ENCODE measurements at regions not wholly inside any gene's neighbourhood (a gene's known extent, or its start where the extent isn't known, plus 50 kb on each side); places are given as distances from the start of the nearest gene placed in this dataset.

DNA sequence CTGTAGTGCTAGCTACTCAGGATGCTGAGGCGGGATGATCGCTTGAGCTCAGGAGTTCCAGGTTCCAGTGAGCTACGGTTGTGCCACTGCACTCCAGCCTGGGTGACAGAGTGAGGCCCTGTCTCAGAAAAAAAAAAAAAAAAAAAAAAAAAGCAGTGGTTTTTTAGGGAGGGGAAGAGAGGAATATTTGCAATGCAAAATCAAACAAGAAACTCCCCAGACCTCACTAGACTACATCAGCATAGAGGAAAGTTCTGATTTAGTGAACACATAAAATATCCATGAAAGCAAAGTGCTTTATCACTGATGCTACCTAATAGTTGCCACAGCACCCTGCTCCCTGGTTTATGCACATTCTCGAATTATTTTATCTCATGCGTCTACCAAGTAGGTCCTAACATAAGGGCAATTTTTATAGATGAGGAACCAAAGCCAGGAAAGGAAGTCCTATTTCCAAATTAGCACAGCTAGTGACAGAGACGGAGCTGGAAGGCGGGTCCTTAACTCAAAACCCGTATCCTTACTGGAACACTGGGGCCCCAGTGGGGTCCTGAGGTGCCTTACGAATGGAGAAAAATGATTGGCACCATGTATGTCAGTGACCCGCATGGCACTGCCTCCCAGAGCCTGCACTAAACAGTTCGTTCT, 50.7 kb upstream of the GPR157 start:
- DNase-seq (ENCODE audit: low spot score): no peak

DNA sequence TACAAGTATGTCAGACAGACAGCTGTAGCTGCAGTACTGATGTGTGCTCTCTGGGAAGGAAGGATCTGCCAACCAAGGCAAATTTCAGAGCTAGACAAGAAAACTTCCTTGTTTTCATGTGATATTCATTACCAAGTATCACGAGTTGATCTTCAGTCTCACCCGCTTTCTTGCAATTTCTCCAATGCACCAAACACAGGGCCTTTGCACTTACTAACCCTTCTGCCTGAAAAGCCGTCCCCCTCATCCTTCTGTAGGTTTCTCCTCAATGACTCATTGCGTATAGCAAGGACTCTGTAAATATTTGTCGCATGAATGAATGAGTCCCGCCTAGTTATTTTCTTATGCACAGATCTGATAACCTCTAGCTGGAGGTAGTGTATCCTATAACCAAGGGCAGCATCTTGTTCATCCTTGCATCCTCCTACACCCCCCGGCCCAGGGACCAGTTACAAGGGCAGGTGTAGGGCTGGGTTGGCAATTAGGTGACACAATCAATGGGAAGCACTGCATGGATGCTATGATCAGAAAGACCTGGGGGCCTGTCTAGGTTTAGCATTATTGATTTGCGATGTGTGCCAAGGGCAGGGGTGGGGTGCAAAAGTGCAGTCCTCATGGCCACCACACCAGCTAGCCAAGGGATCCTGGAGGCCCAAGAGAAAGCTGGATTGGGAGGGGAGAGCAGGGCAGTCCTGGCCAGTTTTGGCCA, 51.4 kb upstream of the GPR157 start:
- no peak for DNase-seq (ENCODE audit: low spot score)

DNA sequence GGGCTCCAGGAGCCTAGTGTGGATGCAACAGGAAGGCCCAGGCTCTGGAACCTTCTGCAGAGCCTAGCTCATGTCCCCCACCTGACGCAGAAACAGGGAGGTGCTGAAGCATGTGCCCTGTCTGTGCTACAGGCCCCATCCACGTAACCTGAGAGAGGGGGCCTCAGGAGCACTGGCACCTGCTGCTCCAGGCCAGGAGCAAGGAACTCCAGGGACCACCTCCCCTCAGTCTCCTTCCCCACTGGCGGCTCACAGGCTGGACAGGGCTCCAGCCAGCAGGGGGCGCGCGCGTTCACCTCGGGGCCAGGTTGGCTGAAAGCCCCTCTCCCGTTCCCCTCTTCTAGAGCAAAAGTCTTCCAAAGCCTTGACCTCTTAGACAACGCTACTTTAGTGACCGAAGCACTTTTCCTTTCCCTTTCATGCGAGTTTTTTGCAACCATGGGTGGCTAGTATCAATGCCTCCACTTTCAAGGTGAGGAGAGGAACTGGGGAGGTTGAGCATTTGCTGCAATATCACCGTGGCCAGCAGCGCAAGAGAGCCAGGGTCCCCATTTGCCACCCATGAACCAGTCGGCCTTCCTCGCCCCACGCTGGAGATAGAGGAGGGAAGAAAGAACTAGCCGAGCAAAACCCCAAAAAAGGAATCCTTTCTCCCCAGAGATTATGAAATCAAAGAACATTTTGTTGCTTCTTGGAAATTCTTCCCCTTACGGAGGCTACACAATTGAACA, 52.4 kb upstream of the GPR157 start:
- DNase-seq (ENCODE audit: low spot score): peak; percentile 64

DNA sequence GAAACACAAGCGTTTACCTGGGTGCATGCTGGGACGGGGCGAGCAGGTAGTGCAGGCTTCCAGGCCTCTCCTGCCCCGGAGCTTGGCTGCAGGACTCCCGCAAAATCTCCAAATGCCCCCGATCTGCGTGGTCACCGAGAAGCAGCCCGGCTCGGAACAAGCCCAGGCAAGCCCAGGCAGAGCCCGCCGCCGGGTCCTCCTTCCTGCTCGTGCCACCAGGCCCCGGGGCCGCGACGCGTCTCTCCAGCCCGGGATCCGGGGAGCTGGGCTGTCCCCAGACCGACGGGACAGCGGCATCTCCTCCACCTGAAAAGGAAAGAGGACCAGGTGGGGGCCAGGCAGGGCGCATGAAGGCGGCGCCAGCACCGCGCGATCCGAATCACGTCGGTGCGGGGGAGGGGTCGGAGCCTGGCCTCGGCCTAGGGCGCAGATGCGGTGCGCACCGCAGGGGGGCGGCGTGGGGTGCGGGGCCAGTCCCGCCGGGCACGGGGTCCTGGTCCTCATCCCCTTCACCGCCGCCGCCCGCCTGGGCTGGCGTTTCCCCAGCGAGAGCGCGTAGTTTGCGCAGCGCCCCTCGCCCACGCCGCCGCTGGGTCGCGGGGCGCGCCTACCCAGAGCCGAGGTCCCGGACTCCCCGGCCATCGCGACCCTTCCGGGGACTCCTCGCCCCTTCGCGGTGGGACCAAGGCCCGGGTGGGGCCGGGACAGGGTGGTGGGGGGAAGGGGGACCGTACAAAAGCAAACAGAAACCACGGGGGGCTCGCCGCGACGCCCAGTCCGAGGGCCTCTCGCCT, 52.4 kb upstream of the H6PD start:
- DNase-seq (ENCODE audit: low spot score): peak; percentile 7

DNA sequence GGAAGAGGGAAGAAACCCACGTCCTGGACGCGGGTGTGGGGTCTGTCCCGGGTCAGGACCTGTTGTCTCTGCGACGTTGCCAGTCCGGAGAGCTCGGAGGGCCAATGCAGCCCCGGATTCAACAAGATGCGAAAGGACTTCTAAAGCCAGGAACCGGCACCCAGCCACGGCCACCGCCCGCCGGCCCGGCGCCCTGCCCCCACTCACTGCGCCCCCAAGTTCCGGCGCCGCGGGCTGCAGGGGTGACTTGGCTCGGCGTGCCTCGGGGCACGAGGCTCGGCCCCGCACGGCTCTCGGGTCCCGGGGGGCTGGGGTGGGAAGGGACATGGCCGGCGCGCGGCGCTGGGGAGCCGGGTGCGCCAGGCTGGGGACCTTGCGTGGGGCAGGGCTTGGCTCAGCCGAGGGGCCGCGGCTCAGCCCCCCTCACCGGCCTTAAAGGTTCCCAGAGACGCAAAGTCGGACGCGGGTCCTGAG, 51.8 kb upstream of the H6PD start:
- no peak for DNase-seq (ENCODE audit: low spot score)

DNA sequence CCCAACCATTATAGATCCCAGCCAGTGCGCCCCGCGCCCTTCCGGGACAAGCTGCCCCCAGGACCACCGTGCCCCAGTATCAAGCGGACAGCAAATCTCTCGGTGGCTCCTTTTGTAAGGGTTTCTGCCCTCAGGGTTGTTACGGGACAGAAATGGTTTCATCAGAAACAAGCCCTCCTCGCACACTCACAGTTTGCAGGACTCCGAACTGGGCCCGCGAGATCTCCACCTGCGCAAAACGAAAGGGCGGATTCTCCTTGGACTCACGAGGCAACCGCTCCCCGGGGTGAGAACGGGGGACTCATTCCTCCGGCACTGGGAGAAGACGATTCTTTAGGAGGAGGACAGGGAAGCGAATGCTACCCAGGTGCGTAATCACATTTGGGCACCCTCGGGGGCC, 51.1 kb upstream of the H6PD start:
- DNase-seq (ENCODE audit: low spot score): no peak

DNA sequence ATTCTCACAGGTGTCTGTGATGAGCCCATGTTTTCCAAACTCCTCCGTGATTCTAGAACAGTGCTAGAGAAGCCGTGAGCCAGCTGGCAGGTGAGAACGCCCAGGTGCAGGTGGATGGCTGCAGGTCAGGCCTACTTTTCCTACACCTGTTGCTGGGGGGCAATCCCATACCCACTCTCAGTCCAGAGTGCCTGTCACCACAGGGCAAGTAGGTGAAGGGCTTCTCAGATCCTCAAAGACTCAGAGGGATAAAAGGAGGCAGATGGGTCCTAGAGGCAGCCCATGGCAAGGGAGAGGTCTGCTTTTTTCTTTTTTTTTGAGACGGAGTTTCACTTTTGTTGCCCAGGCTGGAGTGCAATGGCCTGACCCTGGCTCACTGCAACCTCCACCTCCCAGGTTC, 50.7 kb upstream of the H6PD start:
- DNase-seq (ENCODE audit: low spot score): no peak

DNA sequence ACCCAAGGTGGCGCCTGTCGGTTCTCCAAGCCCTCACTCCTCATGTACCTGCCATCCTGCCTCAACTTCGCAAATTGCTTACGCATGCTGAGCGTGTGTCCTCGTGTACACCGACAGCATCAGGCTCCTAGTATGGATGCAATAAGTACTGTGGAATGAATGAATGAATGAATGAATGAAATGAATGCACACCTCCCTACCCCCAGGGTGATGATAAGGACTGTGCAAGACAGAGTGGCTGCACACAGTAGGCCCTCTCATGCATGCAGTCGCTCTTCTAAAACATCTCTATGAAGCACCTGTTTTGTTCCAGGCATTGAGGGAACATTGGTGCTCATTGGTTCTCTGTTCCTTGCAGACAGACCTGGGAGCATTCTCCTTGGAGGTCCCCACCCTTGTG, 49.8 kb upstream of the H6PD start:
- no peak for DNase-seq (ENCODE audit: low spot score)
